ENCODE measurements at regions not wholly inside any gene's neighbourhood (a gene's known extent, or its start where the extent isn't known, plus 50 kb on each side); places are given as distances from the start of the nearest gene placed in this dataset.

- no peak for DNase-seq (ENCODE audit: low spot score)
Observed at GRCh38 chr13:87344176-87344575, 327.0 kb upstream of the SLITRK5 start.

- no peak for DNase-seq (ENCODE audit: low spot score)
Observed at GRCh38 chr13:87355451-87355850, 315.7 kb upstream of the SLITRK5 start.

- no peak for DNase-seq (ENCODE audit: low spot score)
Observed at GRCh38 chr13:87356314-87356713, 314.9 kb upstream of the SLITRK5 start.

GRCh38 chr13:87358319-87358718 lies 312.9 kb upstream of the SLITRK5 start:
- no peak for DNase-seq (ENCODE audit: low spot score)

- no peak for DNase-seq (ENCODE audit: low spot score)
Observed at GRCh38 chr13:87361216-87361615, 310.0 kb upstream of the SLITRK5 start.

- no peak for DNase-seq (ENCODE audit: low spot score)
Observed at GRCh38 chr13:87368639-87369038, 302.5 kb upstream of the SLITRK5 start.

GRCh38 chr13:87376081-87376480 lies 295.1 kb upstream of the SLITRK5 start:
- no peak for DNase-seq (ENCODE audit: low spot score)

- no peak for DNase-seq (ENCODE audit: low spot score)
Observed at GRCh38 chr13:87384099-87384498, 287.1 kb upstream of the SLITRK5 start.

GRCh38 chr13:87393358-87393757 lies 277.8 kb upstream of the SLITRK5 start:
- DNase-seq (ENCODE audit: low spot score), result no peak

GRCh38 chr13:87398047-87398446 lies 273.1 kb upstream of the SLITRK5 start:
- no peak for DNase-seq (ENCODE audit: low spot score)

- DNase-seq (ENCODE audit: low spot score), result no peak
Observed at GRCh38 chr13:87403748-87404432, 267.3 kb upstream of the SLITRK5 start.

GRCh38 chr13:87426742-87427141 lies 244.4 kb upstream of the SLITRK5 start:
- DNase-seq (ENCODE audit: low spot score), result no peak

- DNase-seq (ENCODE audit: low spot score), result no peak
Observed at GRCh38 chr13:87444135-87444534, 227.0 kb upstream of the SLITRK5 start.

- DNase-seq (ENCODE audit: low spot score), result no peak
Observed at GRCh38 chr13:87452281-87452680, 218.9 kb upstream of the SLITRK5 start.

GRCh38 chr13:87453244-87453643 lies 217.9 kb upstream of the SLITRK5 start:
- no peak for DNase-seq (ENCODE audit: low spot score)

- no peak for DNase-seq (ENCODE audit: low spot score)
Observed at GRCh38 chr13:87459419-87459818, 211.8 kb upstream of the SLITRK5 start.

- no peak for DNase-seq (ENCODE audit: low spot score)
Observed at GRCh38 chr13:87497426-87497825, 173.7 kb upstream of the SLITRK5 start.

GRCh38 chr13:87498681-87499080 lies 172.5 kb upstream of the SLITRK5 start:
- no peak for DNase-seq (ENCODE audit: low spot score)

- DNase-seq (ENCODE audit: low spot score), result no peak
Observed at GRCh38 chr13:87524775-87525174, 146.4 kb upstream of the SLITRK5 start.

GRCh38 chr13:87533776-87534175 lies 137.4 kb upstream of the SLITRK5 start:
- DNase-seq (ENCODE audit: low spot score), result no peak

- DNase-seq (ENCODE audit: low spot score), result no peak
Observed at GRCh38 chr13:87535911-87536310, 135.3 kb upstream of the SLITRK5 start.

GRCh38 chr13:87536499-87536898 lies 134.7 kb upstream of the SLITRK5 start:
- DNase-seq (ENCODE audit: low spot score), result no peak

- no peak for DNase-seq (ENCODE audit: low spot score)
Observed at GRCh38 chr13:87536899-87537298, 134.3 kb upstream of the SLITRK5 start.

- no peak for DNase-seq (ENCODE audit: low spot score)
Observed at GRCh38 chr13:87537951-87538350, 133.2 kb upstream of the SLITRK5 start.
